ENCODE measurements at regions not wholly inside any gene's neighbourhood (a gene's known extent, or its start where the extent isn't known, plus 50 kb on each side); places are given as distances from the start of the nearest gene placed in this dataset.

DNA sequence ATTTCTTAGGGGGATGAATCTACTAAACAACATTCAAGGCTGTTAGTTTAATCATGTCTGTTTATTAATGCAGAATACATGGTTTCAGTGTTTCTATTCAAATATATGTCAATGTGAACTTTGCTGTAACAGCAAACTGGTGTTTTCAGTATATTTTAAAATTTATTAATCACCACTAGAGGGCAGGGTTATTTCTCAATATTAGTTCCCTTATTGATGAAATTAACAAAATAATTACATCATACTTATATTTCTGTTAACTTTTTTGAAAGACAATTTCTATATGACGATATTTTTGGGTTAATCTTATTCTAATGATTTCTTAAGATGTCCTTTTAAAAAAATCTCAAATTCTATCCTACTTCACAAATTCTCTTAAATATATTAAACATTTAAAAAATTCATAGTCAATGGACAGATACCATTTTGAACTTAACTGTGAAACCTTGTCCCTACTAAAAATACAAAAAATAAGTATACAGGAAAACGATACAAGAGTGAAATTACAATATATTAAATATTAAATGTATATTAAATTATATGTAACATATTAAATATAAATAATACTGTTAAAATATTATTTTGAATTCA, 1034.1 kb upstream of the PRMT6 start:
- no peak for DNase-seq

DNA sequence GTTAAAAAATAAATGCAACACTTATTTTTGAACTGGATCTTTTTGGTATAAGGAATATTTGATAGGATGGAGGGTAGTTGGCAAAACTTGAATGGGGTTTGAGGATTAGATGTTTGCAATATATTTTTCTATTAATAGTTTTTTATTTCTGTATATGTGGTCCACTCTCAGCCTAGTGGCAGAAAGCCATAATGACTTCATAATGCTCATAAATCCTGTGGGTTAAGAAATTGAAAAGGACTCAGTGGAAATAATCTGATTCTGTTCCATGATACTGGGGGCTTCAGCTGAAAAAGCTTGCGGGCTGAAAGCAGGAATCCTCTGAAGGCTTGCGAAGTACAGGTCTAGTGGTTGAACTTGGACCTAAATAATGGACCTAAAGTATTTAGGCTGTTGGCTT, 1028.6 kb upstream of the PRMT6 start:
- DNase-seq: no peak

GRCh38 chr1:106037526-106037925, 1018.9 kb upstream of the PRMT6 start:
- DNase-seq: no peak

- DNase-seq: no peak
Observed at GRCh38 chr1:106038260-106038659, 1018.2 kb upstream of the PRMT6 start.

- DNase-seq: no peak
Observed at GRCh38 chr1:106043971-106044370, 1012.5 kb upstream of the PRMT6 start.

DNA sequence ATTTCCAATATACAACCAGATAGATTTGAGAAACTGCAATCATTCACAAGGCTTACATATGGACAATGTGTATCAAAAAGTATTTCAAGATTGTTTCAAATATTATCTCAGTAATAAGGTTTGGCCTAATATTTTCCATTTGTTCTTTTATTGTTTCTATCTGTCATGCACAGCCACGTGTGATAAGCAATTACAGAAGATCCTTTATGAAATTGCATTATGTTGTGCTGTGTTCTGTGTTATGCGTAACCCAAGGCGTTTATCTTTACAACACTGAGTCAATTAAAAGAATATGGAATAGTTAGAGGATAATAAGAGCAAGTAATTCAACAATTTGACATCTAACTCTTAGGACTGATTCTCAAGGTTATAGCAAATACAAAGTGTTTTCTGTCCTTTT, 1009.3 kb upstream of the PRMT6 start:
- DNase-seq: no peak

DNA sequence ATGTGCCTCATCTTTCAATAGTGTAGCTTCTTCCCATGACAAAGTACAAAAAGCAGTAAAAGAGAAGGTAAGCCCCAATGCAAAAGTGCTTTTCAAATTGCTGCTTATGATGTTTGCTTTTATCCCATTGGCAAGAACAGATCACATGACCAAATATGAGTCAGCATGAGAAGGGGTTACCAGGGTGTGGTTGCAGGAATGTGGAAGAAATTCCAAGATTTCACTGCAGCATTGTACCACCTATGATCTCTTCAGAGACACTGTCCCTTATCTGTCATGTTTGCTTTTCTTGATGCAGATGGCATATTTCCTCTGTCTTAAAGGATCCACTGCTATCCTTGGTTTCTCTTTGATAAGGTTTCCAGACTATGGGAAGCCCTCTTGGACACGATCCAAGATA, 1006.9 kb upstream of the PRMT6 start:
- no peak for DNase-seq

DNA sequence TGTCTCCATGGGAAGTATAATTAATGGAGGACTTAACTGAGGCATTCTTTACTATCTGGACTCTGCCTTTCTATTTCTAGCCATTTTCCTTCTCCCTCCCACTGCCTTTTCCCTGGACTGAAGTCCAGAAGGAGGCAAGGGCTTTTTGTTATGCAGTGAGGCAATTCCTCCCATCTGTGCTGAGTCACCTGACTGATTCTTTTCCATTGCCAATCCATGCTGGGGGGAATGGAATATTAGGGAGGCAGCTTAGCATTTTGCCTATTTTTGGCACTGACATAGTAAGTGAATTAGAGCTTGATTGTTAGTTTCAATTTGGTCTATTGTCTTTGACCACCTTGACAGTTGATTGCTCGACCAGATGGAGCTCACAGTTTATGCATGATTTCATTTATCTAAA, 1000.6 kb upstream of the PRMT6 start:
- no peak for DNase-seq

GRCh38 chr1:106061586-106062495, 994.6 kb upstream of the PRMT6 start:
- no peak for DNase-seq

DNA sequence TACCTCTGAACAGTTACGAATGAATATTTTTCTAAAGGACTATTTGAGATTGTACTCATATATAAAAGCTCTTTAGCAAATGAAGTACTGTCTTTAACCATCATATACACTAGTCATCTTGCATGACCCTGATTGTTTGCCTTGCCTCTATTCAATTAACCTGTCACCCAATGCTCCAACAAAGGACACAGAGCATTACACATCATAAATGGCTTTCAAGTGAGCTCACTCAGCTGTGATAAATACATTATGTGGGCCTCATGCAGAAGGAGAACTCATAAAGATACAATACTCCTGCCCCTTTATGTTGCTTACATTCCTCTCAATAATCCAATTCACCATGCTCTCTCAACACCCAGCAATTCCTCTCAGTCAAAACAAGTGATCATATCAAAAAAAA, 993.0 kb upstream of the PRMT6 start:
- no peak for DNase-seq

DNA sequence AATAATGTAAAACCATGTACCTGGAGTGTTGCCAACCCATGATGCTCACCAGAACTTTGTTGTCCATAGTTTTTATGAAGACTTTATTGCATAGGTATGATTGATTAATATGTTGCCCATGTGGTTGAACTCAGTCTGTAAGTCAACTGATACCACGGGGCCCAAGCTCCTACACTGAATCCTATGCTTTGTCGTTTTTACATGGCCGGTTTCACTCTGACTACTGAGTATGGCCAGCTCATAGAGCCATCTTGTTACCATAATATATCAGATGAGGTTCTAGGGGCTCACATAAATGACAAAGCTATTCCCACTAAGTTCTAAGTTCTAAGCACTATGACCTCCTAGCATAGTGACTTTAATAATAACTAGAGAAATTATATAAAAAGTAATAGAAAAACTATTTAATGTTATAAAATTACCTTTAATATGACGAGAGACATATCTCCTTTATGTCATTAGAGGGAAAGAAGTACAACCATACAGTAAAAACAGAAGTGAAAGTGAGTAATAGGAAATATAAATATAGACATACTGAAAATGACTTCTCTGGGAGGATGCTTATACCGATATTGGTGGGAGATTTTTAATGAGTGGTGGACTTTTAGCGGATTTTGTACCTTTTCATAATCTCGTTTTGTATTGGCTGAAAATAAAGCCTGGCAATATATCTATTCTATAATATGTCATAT, 983.4 kb upstream of the PRMT6 start:
- no peak for DNase-seq

DNA sequence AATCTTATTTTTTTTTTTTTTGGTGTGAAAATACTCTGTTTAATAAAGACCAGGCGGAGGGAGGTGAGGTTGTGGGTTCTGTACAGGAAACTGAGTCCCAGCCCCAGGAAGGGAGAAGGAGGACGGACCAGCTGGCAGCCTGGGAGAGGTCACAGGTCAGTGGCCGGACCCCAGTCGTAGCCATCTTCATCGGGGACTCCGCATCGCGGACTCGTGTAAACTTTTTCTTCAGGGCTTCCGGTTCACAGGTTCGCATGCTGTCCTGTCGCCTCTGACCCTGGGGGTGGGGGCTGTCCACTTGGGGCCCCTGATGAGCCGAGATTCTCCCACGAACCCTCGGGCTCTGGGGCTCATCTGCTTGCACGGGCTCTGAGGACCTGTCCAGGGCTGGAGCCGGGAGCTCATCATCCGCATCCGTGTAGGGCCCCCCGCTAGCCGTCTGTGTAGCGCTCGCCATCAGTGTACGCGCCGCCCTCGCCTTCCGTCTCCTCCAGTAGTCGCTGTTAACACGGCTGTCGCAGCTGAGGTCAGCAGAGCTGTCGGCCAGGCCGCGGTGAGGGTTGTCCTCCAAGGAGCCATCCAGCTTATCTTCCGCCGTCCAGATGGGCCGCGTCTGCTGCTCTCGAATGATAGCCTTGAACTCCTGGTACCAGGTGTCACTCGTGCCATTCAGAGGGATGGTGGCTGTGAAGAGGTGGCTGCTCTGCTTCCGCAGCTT, 975.7 kb upstream of the PRMT6 start:
- no peak for DNase-seq

GRCh38 chr1:106111044-106111443, 945.4 kb upstream of the PRMT6 start:
- DNase-seq: no peak

DNA sequence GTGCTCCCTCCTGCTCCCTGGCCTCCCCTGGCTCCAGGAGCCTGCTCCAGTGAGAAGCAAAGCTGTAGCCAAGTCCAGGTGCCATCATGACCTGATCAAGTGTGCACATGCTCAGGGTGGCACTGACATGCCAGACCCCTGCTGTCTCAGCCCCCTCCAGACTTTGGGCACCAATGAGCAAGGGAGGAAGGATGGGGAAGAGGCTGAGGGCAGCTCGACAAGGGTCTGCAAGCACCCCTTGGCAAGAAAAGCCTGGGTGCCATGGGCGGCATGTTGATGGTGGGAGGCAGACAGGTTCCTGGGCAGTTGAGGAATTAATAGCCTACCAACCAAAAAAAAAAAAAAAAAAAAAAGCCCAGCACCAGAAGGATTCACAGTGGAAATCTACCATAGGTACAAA, 942.6 kb upstream of the PRMT6 start:
- DNase-seq: no peak

DNA sequence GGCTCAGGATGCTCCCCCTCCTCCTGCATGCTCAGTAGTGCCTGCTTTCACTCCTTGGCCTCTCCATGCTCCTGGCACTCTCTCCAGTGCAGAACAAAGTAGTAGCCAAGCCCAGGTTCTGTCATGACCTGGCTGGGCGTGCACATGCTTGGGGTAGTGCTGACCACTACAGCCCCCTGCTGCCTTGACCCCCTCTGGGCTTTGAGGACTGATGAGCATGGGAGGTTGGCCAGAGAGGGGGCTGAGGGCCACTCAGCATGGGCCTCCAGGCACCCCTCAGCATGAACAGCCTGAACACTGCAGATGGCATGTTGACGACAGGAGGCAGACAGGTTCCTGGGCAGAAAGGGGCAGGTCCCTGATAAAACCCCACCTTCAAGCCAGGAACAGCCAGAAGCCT, 935.7 kb upstream of the PRMT6 start:
- no peak for DNase-seq

- no peak for DNase-seq
Observed at GRCh38 chr1:106121728-106122127, 934.7 kb upstream of the PRMT6 start.

- DNase-seq: no peak
Observed at GRCh38 chr1:106134561-106134960, 921.9 kb upstream of the PRMT6 start.

GRCh38 chr1:106173101-106173500, 883.4 kb upstream of the PRMT6 start:
- DNase-seq: no peak

- no peak for DNase-seq
Observed at GRCh38 chr1:106178791-106179190, 877.7 kb upstream of the PRMT6 start.

DNA sequence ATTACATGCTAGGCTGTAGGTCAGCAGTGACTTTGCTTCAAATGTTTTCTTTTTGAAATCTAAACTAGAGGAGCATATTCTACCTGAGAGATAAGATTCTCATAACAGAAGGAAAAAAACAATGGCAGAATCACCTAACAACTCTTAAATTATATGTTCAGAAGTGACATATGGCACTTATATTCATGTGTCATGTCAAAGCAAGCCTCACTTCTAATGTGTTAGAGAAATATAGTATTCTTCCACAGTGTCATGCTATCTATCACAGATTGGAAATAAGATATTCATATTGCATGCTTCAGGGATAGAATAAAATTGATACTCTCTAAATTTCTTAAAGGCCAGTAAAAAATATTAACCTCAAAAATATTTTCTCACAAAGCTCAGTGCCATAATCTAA, 874.6 kb upstream of the PRMT6 start:
- no peak for DNase-seq

DNA sequence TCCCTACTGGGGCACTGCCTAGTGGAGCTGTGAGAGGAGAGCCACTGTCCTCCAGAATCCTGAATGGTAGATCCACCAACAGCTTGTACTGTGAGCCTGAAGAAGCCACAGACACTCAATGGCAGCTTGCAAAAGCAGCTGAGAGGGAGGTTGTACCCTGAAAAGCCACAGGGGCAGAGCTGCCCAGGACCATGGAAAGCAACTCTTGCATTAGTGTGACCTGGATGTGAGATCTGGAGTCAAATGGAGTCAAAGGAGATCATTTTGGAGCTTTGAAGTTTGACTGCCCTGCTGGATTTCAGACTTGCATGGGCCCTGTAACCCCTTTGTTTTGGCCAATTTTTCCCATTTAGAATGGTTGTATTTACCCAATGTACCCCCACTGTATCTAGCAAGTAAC, 871.4 kb upstream of the PRMT6 start:
- no peak for DNase-seq

DNA sequence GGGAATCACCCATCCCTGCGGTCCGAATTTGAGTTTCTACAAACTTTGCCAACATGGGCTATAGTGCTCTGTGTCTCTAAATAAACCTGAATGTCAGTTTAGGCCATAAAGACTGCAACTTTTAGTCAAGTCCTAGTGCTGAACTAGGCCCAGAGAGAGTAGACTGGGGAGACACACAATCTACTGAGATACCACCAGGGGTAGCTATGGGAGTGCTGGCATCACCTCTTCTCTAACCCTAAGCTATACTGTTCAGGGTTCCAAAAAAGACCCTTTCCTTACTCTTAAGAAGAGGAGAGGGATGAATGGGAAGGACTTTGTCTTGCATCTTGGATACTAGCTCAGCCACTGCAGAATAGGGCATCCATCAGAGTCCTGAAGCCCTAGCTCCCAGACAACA, 866.7 kb upstream of the PRMT6 start:
- DNase-seq: no peak

- no peak for DNase-seq
Observed at GRCh38 chr1:106194206-106194605, 862.3 kb upstream of the PRMT6 start.

Measured in NCI-H226 (cell line).